GM21529 (cell line): ENCODE measurements at regions not wholly inside any gene's neighbourhood (a gene's known extent, or its start where the extent isn't known, plus 50 kb on each side); places are given as distances from the start of the nearest gene placed in this dataset.
"Not testable (repeated sequence)": the region's sequence is repeated elsewhere in the genome, so short reads cannot be mapped to it uniquely, and the experiment has no call there.

Experiments used
- ATAC-seq: cut with Tn5 transposase; IDR thresholded peaks from one replicate; pipeline ENCODE4 v1.9.1; 2021; ENCODE audit not compliant: unreplicated experiment

DNA sequence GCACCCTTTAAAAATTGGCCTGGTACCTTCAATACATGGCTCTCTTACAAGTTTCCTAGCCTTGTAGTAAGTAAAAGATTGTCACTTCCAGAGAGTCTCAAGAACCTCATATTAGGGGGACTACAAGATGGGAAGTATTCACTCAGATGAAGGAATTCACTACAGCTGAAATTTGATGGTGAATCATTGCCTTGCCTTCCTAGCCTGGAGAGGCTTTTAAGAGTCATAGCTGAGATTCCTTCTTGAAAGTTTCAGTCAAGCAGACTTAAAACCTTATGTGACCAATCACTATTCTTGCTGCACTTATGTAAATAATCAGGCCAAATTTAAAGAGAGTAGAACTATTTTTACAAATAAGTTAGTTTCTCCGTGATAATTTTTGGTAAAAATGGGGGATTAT, 451.6 kb downstream of the TRHDE start:
- ATAC-seq = no peak

DNA sequence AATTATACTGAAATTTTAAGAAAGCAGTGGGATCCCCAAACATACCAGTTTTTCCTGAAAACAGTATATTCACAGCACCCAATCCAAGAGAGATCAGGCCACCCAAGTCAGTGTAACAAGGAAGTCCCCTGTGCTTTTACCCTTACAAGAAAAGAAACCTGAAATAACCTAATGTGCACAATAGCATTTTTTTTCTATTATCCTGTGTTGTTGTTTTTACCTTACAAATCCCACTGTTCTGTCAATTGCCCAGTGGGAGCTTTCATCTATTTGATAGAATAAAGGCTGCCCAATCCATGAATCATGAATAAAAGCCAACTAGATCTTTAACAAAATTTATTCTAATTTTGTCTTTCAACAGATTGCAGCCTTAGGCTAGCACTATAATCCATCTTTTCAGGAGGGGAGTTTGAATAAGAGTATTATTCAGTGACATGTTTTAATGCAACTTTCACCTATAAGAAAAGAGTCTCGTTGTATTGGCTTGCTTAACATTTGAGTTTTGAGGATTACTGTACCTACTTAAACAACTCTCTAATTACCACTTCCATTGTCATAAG, 457.4 kb downstream of the TRHDE start:
- no peak for ATAC-seq

DNA sequence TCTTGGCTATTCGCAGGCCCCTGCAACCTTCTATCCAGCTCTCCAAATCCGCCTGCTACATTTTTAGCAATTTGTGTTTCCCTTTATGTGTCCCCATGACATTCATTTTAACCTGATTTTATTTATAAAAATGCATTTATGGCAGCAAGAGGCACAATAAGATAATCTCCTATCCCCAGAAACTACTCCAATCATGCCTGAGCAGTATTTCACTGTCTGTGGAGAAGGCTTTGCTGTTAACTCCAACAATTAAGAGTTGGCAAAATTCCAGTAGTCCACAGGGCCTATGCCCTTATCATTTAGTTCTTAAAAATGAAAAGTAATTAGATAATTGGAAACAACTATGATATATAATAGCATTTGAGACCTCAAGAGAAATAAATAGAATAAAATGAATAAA, 462.4 kb downstream of the TRHDE start:
- no peak for ATAC-seq

DNA sequence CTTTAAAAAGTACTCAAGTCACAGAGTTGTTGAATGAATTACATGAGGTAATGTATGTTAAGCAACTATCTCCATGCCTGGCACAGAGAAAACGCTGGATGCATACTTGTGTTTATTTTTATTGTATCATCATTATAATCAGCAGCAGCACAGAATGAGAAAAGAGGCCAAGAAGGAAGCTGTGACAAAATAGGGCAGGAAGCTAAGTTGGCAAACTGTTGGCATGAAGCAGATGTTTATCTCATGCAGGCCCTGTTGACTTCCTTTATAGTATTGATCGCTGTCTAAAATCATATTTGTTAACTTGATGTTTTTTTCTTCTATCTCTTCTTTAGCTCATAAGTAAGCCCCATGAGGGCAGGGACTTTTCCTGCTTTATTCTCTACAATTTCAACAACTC, 466.6 kb downstream of the TRHDE start:
- no peak for ATAC-seq

DNA sequence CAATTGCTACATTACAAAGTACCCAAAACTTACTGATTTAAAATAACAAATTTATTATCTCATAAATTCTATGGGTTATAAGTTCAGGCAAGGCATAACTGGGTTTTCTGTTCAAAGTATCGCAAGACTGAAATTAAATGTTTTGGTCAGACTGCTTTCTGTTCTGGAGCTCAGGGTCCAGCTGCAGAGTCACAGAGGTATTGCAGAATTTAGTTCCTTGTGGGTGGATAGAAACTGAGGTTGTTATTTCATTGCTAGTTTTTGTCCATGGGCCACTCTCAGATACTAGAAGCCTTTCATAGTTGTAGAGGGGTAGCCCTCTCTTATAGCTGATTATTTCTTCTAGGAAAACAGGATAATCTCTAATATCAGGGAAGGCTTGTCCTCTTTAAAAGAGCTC, 467.9 kb downstream of the TRHDE start:
- ATAC-seq = no peak

DNA sequence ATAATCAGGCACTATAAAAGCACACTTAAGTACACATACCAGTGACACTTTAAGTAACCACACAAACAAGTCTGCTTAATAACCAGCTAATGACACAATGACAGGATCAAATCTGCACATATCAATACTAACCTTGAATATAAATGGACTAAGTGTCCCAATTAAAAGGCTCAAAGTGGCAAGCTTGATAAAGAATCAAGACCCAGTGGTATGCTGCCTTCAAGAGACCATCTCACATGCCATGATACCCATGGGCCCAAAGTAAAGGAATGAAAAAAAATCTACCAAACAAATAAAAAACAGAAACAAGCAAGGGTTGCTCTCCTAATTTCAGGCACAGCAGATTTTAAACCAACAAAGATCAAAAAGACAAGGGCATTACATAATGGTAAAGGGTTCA, 470.4 kb downstream of the TRHDE start:
- ATAC-seq = no peak

DNA sequence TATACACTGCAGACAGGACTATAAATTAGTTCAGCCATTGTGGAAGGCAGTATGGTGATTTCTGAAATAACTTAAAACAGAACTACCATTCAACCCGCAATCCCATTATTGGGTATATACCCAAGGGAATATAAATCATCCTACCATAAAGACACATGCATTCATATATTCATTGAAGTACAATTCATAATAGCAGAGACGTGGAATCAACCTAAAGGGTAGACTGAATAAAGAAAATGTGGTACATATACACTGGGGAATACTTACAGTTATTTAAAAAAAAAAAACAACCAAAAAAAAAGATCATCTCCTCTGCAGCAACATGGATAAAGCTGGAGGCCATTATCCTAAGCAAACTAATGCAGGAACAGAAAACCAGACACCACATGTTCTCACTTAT, 473.9 kb downstream of the TRHDE start:
- ATAC-seq = no peak

DNA sequence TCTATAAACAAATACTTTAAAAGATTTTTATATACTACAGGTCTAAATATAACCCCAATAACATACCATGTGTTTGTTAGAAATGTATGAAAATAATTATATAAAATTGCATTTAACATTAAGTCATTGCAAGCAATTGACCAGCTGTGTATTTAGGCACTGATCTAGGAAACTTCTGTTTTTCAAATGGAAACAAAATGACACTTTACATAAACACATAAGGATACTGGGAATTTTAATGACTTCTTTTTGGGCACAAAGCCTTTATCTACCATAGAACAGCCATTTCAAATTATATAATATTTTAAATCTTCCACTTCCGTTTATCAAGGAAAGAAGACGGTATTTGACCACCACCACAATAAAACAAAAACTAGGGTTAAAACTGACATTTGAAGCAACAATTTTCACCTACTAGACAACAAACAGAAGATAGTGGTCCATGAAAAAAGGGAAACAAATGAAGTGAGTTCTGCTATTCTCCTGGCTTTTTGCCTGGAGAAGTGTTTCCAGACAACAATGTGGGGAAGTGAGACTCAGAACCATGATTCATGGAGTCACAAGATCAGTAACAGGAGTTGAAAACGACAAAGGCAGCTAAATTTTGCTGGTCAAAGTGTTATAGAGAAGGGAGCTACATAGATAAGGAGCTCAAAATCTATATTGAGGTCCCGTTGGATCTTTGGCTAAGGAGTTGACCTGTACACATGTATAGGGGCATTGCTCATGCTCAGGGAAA, 475.1 kb downstream of the TRHDE start:
- no peak for ATAC-seq

DNA sequence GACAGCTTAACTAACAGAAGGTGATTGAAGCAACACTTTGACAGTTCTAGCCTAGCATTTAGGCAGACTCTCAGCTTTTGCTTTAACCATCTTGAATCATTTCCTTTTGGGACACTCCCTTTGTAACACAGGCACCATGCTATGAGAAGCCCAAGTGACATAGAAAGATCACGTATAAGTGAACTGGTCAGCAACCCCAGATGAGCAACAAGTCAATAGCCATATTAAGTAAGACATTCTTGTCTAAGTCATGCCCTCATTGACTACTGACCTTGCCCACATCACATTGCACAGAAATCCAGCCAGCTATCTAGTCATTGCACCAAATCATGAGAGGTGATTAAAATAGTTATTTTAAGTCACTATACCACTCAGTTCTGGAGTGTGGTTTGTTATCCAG, 476.8 kb downstream of the TRHDE start:
- ATAC-seq = no peak

DNA sequence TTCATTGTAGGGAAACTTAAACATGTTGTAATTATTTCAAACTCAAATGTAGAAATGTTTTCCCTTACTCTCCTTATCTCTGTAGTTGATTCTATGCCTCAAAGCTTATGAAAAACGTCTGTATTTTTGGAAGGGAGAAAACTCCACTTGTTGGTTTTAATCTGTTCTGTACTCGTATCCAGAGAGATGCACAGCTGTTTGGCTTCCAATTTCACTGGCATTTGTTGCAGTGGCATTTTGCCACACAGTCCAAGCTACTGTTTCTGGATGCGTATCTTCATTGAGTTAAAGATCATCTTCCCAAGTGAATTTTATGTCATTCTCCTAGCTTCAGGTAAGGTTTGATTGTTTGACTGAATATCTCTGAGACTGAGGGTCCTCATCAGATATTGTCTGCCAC, 481.4 kb downstream of the TRHDE start:
- no peak for ATAC-seq

DNA sequence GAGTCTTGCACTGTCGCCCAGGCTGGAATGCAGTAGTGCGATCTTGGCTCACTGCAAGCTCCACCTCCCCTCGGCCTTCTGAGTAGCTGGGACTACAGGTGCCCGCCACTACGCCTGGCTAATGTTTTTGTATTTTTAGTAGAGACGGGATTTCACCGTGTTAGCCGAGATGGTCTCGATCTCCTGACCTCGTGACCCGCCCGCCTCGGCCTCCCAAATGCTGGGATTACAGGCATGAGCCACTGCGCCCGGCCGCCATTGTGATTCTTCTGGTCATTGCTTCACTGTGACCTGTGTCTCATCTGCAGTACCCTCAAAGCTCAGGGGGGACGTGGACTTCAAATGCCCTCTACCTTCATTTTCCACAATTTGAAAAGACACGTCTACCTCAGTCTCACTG, 481.9 kb downstream of the TRHDE start:
- ATAC-seq = not testable (repeated sequence)

DNA sequence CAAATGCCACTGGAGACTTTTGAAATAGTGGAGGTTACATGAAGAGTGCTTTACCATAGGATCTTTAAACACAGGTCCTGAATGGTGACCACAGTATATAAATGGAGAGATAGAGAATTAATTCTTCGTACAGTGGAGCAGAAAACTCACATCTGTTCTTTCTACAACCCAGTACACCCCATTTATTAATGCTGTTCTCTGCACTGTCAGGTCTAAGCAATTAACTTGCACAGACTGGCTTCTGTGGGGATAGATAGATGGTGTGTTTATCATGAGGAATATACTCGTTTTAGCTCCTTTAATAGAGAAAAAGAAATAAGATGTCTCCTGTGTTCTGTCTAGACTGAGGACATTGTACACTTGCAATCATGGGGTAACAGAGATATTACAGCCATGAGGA, 494.3 kb downstream of the TRHDE start:
- ATAC-seq = no peak

DNA sequence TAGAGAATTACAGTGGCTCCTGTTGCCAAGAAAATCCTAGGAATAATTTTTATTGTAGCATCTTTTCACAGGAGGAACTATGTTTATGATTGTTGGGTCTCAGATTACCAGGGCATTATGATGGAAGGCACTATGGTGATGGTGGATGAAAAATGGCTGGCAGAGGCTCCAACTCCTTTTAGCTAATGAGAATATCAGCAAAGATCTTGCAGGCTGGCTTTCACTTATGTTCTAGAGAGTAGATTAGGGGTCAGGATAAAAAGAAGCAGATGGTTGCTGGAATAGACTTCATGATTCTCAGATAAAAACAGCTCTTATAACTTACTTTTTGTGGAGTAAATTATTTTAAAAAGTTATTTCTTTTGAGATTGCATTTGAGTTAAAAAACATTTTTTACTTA, 501.9 kb downstream of the TRHDE start:
- ATAC-seq = no peak

DNA sequence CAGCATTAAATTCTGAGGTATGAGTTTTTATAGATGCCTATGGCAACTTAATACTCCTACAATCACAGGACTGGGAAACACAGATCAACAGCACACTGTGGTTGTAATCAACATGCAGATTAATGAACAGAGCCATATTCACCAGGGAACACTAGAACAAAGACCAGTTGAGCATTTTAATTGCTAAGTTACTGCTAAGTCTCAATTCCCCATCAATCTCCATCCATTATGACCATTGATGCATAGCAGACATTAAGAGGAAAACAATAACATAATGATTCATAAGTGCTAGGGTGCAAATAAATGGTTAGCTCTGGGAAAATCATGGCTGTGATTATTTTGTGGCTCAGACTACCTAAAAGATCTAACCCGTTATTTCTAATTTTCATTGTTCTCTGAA, 505.6 kb downstream of the TRHDE start:
- no peak for ATAC-seq

DNA sequence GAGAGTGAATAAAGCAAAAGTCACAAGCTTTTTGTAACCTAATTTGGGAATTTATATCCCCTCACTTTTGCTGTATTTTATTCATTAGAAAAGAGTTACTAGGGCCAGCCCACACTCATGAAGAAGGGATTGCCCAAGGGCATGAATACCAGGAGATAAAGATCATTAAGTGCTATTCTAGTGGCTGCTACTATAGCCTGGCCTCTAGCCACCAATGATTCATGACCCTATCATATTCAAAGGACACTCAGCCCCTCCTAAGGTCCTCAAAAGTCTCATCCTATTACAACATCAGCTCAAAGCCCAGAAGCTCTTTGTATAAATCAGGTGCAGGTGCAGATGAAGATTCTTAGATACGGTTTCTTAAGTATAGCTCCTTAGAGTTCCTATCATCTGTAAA, 518.1 kb downstream of the TRHDE start:
- ATAC-seq = no peak

DNA sequence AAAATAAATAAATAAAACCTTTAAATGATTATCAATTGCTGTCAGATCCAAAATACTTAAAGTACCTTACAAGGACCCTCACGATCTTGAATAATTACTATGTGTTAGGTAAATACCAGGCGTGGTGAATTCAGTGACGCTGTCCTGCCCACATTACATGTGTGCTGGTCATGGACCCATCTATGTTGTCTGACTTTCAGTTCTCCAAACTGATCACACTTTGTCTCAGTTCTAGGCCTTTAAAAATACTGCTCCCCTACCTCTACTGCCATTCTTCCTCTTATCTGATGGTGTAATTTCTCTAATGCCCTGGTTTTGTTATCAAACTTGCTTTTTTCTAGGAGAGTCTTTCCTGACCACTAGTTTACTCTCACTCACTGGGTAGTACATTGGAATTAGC, 520.7 kb downstream of the TRHDE start:
- no peak for ATAC-seq

DNA sequence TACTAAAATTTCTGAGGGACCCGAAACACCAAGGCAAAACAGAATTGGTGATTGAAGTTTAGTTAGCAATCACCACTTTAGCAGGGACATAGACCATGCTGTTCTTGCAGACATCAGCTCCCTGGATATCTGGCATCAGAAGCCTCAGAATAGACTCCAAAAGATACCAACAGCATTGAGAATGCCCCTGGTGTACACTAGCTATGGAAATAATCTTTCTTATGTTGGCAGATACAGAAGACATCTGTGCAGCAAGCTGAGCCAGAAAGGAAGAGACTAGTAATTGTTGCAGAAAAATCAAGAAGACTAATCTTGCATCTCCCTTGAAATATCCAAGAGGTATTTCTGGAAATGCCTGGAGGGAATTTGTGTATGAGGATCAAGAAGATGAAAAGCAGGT, 521.6 kb downstream of the TRHDE start:
- ATAC-seq = no peak

DNA sequence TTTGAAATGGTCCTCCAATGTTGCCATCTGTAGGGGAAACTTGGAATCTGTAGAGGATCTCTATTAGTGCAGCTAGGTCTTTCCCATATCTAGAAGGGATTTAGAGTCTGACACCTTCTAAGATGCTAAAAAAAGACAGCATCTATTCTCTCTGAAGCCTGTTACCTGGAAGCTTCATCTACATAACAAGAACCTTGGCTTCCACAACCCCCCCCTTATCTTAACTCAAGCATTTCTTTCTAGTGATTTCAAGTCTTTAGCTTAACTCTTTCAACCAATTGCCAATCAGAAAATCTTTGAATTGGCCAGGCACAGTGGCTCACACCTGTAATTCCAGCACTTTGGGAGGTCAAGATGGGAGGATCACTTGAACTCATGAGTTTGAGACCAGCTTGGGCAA, 543.3 kb downstream of the TRHDE start:
- ATAC-seq = no peak

DNA sequence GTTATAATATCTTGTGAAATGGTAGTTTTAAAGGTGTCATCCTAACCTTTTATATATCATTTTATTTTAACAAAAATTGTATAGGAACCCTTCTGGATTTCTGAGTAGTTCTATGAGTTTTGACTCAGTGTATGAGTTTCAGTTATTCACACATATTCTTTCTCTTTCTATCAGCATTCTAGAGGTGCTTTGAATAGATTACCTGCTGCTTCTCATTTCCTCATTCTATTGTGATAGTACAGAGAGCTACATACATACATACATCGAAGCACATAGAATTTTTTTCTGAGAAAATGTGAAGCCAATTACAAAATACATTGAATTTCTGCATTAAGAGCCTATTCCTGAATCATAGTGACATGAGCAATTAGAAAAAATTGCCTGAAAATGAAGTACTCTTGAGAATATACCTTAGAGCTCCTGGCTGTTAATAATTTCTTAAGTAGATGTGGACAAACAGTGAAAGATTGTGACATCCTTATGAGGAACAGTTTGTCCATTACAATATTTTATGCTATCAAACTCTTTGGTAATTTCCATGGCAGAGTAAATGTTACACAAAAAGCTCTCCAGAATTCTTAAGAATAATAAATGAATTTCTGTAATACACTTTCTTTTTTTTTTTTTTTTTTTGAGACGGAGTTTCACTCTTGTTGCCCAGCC, 556.6 kb downstream of the TRHDE start:
- no peak for ATAC-seq

DNA sequence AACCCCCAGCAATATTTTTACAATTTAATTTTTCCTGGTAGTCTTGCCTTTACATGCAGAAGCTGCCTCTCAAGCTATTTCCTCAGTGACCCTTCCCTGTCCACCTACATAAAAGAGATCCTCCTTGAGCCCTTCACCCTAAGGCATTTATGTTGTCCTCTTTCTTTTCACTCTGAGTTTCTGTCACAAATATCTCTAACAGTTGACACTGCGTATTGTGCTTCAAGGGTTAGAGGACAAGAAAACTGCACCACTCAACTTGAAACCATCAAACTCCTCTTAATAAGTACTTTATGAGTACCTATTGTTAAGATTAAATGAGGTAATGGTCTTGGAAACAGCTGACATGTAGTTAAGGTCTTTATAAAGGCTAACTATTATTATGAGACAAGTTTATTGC, 557.7 kb downstream of the TRHDE start:
- ATAC-seq = no peak

DNA sequence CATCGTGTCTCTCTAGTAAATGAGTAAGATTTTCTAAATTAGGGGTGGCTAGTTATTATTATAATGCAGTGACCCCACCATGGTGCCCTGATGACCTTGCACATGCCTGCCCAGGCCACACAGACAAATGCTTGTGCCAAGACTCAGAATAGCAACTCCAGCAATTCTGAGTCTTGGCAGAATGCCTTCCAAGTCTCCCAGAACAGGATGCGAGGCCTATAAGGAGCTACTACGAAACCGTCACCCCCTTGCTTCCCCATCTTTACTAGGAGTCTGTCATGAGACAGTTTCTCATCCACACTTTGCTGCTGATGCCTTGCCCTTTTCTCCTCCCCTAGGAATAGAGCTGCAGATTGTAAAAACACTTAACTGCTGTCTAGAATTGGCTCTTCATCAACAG, 559.9 kb downstream of the TRHDE start:
- no peak for ATAC-seq

DNA sequence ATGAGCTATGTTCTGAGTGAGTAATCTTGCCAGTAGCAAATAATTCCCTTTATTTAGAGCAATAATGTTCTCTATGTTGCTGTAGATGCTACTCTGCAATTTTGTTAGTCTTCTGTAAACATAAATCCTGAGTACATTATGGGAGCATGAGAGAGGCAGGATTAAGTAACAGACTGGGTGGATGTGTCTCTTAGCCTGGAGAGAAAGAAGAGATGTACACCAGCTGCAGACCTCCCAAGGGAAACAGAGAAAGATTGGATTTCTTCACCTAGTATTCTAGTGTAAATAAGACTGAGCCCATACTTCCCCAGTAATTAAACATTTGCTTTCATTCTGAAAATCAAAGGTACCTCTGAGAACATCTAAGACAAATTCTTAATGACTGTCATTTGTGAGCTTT, 564.0 kb downstream of the TRHDE start:
- no peak for ATAC-seq

DNA sequence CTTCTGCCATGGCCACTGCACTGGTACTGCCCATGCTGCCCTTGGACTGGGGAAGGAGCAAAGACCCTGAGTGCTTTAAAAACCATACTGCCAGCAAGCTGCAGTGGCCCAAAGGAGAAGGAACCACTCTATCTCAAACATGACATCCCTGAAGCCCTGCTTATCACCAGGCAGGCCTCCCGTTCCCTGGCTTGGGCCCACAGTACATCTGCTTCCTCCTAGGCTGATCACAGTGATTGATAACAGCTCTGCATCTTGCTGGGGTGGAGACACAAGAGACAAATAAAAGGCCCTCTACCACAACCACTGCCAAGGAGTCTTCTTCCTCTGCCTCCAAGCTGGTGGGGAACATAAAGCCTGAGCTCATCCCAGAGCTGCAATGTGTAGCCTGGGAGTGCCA, 567.5 kb downstream of the TRHDE start:
- no peak for ATAC-seq
